ENCODE measurements at regions not wholly inside any gene's neighbourhood (a gene's known extent, or its start where the extent isn't known, plus 50 kb on each side); places are given as distances from the start of the nearest gene placed in this dataset.

- TF ChIP-seq CTCF (IDR thresholded peaks at IDR 0.05), result no peak
- no peak for TF ChIP-seq POLR2A (IDR thresholded peaks at IDR 0.05)
Observed at GRCh38 chr14:98146416-98146815, 1125.6 kb downstream of the BCL11B start.
